ENCODE measurements at regions not wholly inside any gene's neighbourhood (a gene's known extent, or its start where the extent isn't known, plus 50 kb on each side); places are given as distances from the start of the nearest gene placed in this dataset.

GRCh38 chr12:30813525-30814294 lies 59.0 kb upstream of the CAPRIN2 start:
- TF ChIP-seq, protein P1, sequence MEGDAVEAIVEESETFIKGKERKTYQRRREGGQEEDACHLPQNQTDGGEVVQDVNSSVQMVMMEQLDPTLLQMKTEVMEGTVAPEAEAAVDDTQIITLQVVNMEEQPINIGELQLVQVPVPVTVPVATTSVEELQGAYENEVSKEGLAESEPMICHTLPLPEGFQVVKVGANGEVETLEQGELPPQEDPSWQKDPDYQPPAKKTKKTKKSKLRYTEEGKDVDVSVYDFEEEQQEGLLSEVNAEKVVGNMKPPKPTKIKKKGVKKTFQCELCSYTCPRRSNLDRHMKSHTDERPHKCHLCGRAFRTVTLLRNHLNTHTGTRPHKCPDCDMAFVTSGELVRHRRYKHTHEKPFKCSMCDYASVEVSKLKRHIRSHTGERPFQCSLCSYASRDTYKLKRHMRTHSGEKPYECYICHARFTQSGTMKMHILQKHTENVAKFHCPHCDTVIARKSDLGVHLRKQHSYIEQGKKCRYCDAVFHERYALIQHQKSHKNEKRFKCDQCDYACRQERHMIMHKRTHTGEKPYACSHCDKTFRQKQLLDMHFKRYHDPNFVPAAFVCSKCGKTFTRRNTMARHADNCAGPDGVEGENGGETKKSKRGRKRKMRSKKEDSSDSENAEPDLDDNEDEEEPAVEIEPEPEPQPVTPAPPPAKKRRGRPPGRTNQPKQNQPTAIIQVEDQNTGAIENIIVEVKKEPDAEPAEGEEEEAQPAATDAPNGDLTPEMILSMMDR (IDR thresholded peaks at IDR 0.05) = no peak
- no peak for TF ChIP-seq POLR2A (IDR thresholded peaks at IDR 0.05)
- TF ChIP-seq EP300 (IDR thresholded peaks at IDR 0.05) = no peak
